ENCODE measurements at regions not wholly inside any gene's neighbourhood (a gene's known extent, or its start where the extent isn't known, plus 50 kb on each side); places are given as distances from the start of the nearest gene placed in this dataset.

- H3K9me3 Mint-ChIP-seq = no peaks in the 10 kb centered on the region
- ATAC-seq (no peak), DNase-seq (ENCODE audit: low spot score in 2 of 2) (no peak)
- H3K27ac Mint-ChIP-seq = no peak overlapping the region
- no peaks in the 10 kb centered on the region for H3K4me1 Mint-ChIP-seq
- H3K4me3 Mint-ChIP-seq = no peak overlapping the region
- no peaks in the 10 kb centered on the region for H3K36me3 Mint-ChIP-seq
Observed at GRCh38 chr10:124143721-124144120, 50.3 kb upstream of the CHST15 start.

All from stimulated activated effector memory CD8-positive, alpha-beta T cell treated with anti-CD3 and anti-CD28 coated beads, Interleukin-12 subunit alpha, Interleukin-12 subunit beta, amount 100 ng/mL, for 72 hours (primary cell).